ENCODE measurements at regions not wholly inside any gene's neighbourhood (a gene's known extent, or its start where the extent isn't known, plus 50 kb on each side); places are given as distances from the start of the nearest gene placed in this dataset.
"Not testable (repeated sequence)": the region's sequence is repeated elsewhere in the genome, so short reads cannot be mapped to it uniquely, and the experiment has no call there.

GRCh38 chr3:13748276-13748879, 131.5 kb downstream of the WNT7A start:
- Mint-ChIP-seq H3K4me1 (peaks cover 17% of the 10 kb centered on the region), H3K9me3 (peaks cover 12% of the 10 kb centered on the region), H3K36me3 (ENCODE audit: low read depth) (peaks cover 5% of the 10 kb centered on the region), H3K27me3 (ENCODE audit: low read depth, poor library complexity) (peaks cover 10% of the 10 kb centered on the region), H3K27ac (no peak overlapping the region), H3K4me3 (no peak overlapping the region)
- DNase-seq: no peak
- TF ChIP-seq CTCF (IDR thresholded peaks at IDR 0.05): no peak

- DNase-seq: no peak
- peaks cover 17% of the 10 kb centered on the region for H3K4me1 Mint-ChIP-seq
- H3K4me3 Mint-ChIP-seq: no peak overlapping the region
- H3K27ac Mint-ChIP-seq: no peak overlapping the region
- peaks cover 5% of the 10 kb centered on the region for H3K36me3 Mint-ChIP-seq (ENCODE audit: low read depth)
- H3K27me3 Mint-ChIP-seq (ENCODE audit: low read depth, poor library complexity): peaks cover 10% of the 10 kb centered on the region
- no peak for TF ChIP-seq CTCF (IDR thresholded peaks at IDR 0.05)
- H3K9me3 Mint-ChIP-seq: peaks cover 17% of the 10 kb centered on the region
These were observed 132.2 kb downstream of the WNT7A start for GRCh38 chr3:13747627-13748026.

GRCh38 chr3:13746385-13746784, 133.5 kb downstream of the WNT7A start:
- no peak for TF ChIP-seq CTCF (IDR thresholded peaks at IDR 0.05)
- DNase-seq: no peak
- Mint-ChIP-seq H3K27ac (peak overlapping the region; percentile 55), H3K27me3 (ENCODE audit: low read depth, poor library complexity) (peaks cover 15% of the 10 kb centered on the region), H3K9me3 (peaks cover 30% of the 10 kb centered on the region), H3K4me1 (peaks cover 17% of the 10 kb centered on the region), H3K36me3 (ENCODE audit: low read depth) (peaks cover 5% of the 10 kb centered on the region), H3K4me3 (no peak overlapping the region)

- H3K27me3 Mint-ChIP-seq (ENCODE audit: low read depth, poor library complexity): peaks cover 15% of the 10 kb centered on the region
- H3K4me3 Mint-ChIP-seq: no peak overlapping the region
- H3K9me3 Mint-ChIP-seq: peaks cover 37% of the 10 kb centered on the region
- peaks cover 5% of the 10 kb centered on the region for H3K36me3 Mint-ChIP-seq (ENCODE audit: low read depth)
- TF ChIP-seq CTCF (IDR thresholded peaks at IDR 0.05): no peak
- peaks cover 21% of the 10 kb centered on the region for H3K4me1 Mint-ChIP-seq
- no peak overlapping the region for H3K27ac Mint-ChIP-seq
- DNase-seq: no peak
These were observed 134.2 kb downstream of the WNT7A start for GRCh38 chr3:13745636-13746035.

- Mint-ChIP-seq H3K36me3 (ENCODE audit: low read depth) (peaks cover 11% of the 10 kb centered on the region), H3K27me3 (ENCODE audit: low read depth, poor library complexity) (peaks cover 8% of the 10 kb centered on the region), H3K4me3 (no peak overlapping the region), H3K4me1 (peaks cover 4% of the 10 kb centered on the region), H3K9me3 (peaks cover 68% of the 10 kb centered on the region), H3K27ac (no peak overlapping the region)
- no peak for DNase-seq
- TF ChIP-seq CTCF (IDR thresholded peaks at IDR 0.05): no peak
These were observed 139.1 kb downstream of the WNT7A start for GRCh38 chr3:13740795-13741194.

GRCh38 chr3:13733726-13734125, 146.1 kb downstream of the WNT7A start:
- peaks cover 60% of the 10 kb centered on the region for H3K9me3 Mint-ChIP-seq
- not testable (repeated sequence) for H3K4me3 Mint-ChIP-seq; H3K27ac Mint-ChIP-seq; DNase-seq; H3K27me3 Mint-ChIP-seq (ENCODE audit: low read depth, poor library complexity)
- H3K36me3 Mint-ChIP-seq (ENCODE audit: low read depth): peaks cover 11% of the 10 kb centered on the region
- H3K4me1 Mint-ChIP-seq: peaks cover 12% of the 10 kb centered on the region
